Thoracic aorta (tissue), 2 donors: ENCODE measurements at regions not wholly inside any gene's neighbourhood (a gene's known extent, or its start where the extent isn't known, plus 50 kb on each side); places are given as distances from the start of the nearest gene placed in this dataset.

Experiments used
- ATAC-seq: fragments of 150-250 bp; one replicate; pipeline ENCODE4 v1.8.0; 2017; ENCODE audit warnings: low read depth; ENCODE audit not compliant: insufficient number of reproducible peaks, low FRiP score
- DNase-seq: peaks from one replicate; pipeline ENCODE4 v3.0.0-alpha.2; 2020; ENCODE audit warnings: low spot score
- H3K27ac ChIP-seq, 2 donors: fragments of 200-600 bp; sonication (generic); 1 replicate in 1 of 2; 2 replicates in 1 of 2; pipeline ENCODE4 v1.5.1; 2016; ENCODE audit warnings: mild to moderate bottlenecking in 2 of 2, moderate library complexity in 2 of 2
- H3K27me3 ChIP-seq: fragments of 200-600 bp; sonication (generic); replicated peaks from 2 replicates; pipeline ENCODE4 v1.6.0; 2016; ENCODE audit warnings: mild to moderate bottlenecking; ENCODE audit not compliant: insufficient read depth
- H3K36me3 ChIP-seq: fragments of 200-600 bp; sonication (generic); one replicate; pipeline ENCODE4 v1.5.1; 2016
- H3K4me1 ChIP-seq, 2 donors: fragments of 200-600 bp; sonication (generic); 1 replicate in 1 of 2; 2 replicates in 1 of 2; pipeline versions ENCODE4 v1.5.1 to v1.6.0; 2016; ENCODE audit warnings: low read depth in 2 of 2, mild to moderate bottlenecking in 1 of 2; ENCODE audit not compliant: control insufficient read depth in 1 of 2
- H3K4me3 ChIP-seq: fragments of 200-600 bp; sonication (generic); 2 replicates; pipeline ENCODE4 v1.5.1; 2016; ENCODE audit warnings: mild to moderate bottlenecking
- H3K9me3 ChIP-seq: fragments of 200-600 bp; sonication (generic); 2 replicates; pipeline ENCODE4 v1.5.1; 2016
- CTCF ChIP-seq: fragments of 200-600 bp; sonication (generic); IDR thresholded peaks from one replicate; pipeline ENCODE4 v1.5.1; 2019; ENCODE audit warnings: antibody characterized with exemption

GRCh38 chr1:221237587-221237986, 358.3 kb downstream of the HLX start:
- Histone ChIP-seq H3K4me1 (no peaks in the 10 kb centered on the region), H3K27ac (no peak overlapping the region), H3K36me3 (no peaks in the 10 kb centered on the region), H3K27me3 (no peaks in the 10 kb centered on the region), H3K9me3 (no peaks in the 10 kb centered on the region), H3K4me3 (no peak overlapping the region)
- TF ChIP-seq CTCF = no peak
- no peak for DNase-seq
- no peak for ATAC-seq

GRCh38 chr1:221239181-221239580, 359.9 kb downstream of the HLX start:
- no peak for ATAC-seq
- DNase-seq = no peak

GRCh38 chr1:221239792-221240191, 360.5 kb downstream of the HLX start:
- Histone ChIP-seq H3K9me3 (no peaks in the 10 kb centered on the region), H3K4me3 (no peak overlapping the region), H3K27ac (no peak overlapping the region), H3K27me3 (no peaks in the 10 kb centered on the region), H3K4me1 (no peaks in the 10 kb centered on the region), H3K36me3 (no peaks in the 10 kb centered on the region)
- ATAC-seq (no peak), DNase-seq (no peak)
- TF ChIP-seq CTCF = no peak

More at GRCh38 chr1:221239181-221239580, 359.9 kb downstream of the HLX start:
- no peak for TF ChIP-seq CTCF
- Histone ChIP-seq H3K36me3 (no peaks in the 10 kb centered on the region), H3K9me3 (no peaks in the 10 kb centered on the region), H3K27ac (no peak overlapping the region), H3K27me3 (no peaks in the 10 kb centered on the region), H3K4me3 (no peak overlapping the region), H3K4me1 (no peaks in the 10 kb centered on the region)

DNA sequence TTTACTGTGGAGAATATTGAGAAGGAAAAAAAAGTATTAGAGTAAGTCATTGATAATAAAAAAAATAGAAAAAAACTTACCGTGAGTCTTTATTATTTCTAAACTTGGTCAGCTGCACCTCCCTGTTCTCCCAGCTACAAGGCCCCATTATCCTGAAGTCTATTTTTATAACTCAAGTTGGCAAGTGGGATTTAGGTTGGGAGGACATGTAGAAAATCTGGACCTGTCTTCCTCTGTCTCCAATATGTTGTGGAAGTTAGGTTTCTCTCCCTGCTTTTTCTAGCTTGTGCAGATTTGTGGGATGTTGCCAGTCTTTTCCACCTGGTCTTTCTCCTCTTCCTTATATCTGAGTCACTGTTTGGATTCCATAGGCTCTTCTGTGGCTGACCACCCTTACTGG, 361.4 kb downstream of the HLX start:
- no peaks in the 10 kb centered on the region for H3K9me3 ChIP-seq
- no peak overlapping the region for H3K4me3 ChIP-seq
- no peak for ATAC-seq
- no peaks in the 10 kb centered on the region for H3K4me1 ChIP-seq
- H3K27ac ChIP-seq = no peak overlapping the region
- DNase-seq = no peak
- no peaks in the 10 kb centered on the region for H3K36me3 ChIP-seq
- no peak for TF ChIP-seq CTCF
- no peaks in the 10 kb centered on the region for H3K27me3 ChIP-seq

DNA sequence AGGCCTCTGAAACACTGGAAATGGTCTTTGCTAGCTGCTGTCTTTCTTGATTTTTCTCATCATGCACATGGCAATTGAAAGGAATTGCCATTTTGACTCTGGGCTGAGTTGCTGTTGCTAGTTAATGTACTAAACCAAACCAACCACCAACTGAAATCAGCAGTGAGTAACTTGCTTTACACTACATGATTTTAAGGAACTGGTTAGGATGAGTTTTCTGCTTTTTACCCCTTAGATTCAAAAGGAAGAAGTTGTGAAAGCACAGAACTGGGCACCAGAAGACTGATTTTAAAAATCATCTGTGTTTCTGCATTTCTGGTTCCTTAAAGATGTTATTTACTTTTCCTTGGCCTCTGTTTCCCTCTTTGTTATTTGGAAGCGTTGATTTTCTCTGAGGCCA, 361.9 kb downstream of the HLX start:
- H3K9me3 ChIP-seq = no peaks in the 10 kb centered on the region
- ATAC-seq = no peak
- H3K4me3 ChIP-seq = no peak overlapping the region
- no peaks in the 10 kb centered on the region for H3K27me3 ChIP-seq
- H3K4me1 ChIP-seq = no peaks in the 10 kb centered on the region
- no peak overlapping the region for H3K27ac ChIP-seq
- DNase-seq = no peak
- H3K36me3 ChIP-seq = no peaks in the 10 kb centered on the region
- TF ChIP-seq CTCF = no peak
